DMS 273 (cell line): ENCODE measurements at regions not wholly inside any gene's neighbourhood (a gene's known extent, or its start where the extent isn't known, plus 50 kb on each side); places are given as distances from the start of the nearest gene placed in this dataset.

ENCODE experiments used
- DNase-seq: peaks from one replicate; lab custom pipeline; 2025; ENCODE audit not compliant: unreplicated experiment; lab: John Stamatoyannopoulos, UW

GRCh38 chr18:77716282-77716681 lies 466.6 kb downstream of the GALR1 start:
- DNase-seq = no peak

- no peak for DNase-seq
Observed at GRCh38 chr18:77733292-77733903, 483.8 kb downstream of the GALR1 start.

- DNase-seq = no peak
Observed at GRCh38 chr18:77736842-77737241, 487.2 kb downstream of the GALR1 start.

GRCh38 chr18:77737405-77737804 lies 487.8 kb downstream of the GALR1 start:
- DNase-seq = no peak

- peak; percentile 54 for DNase-seq
Observed at GRCh38 chr18:77749089-77749488, 499.4 kb downstream of the GALR1 start.

GRCh38 chr18:77750006-77750405 lies 500.4 kb downstream of the GALR1 start:
- DNase-seq = no peak

- DNase-seq = no peak
Observed at GRCh38 chr18:77754475-77755044, 504.9 kb downstream of the GALR1 start.

- DNase-seq = no peak
Observed at GRCh38 chr18:77755187-77755586, 505.5 kb downstream of the GALR1 start.

GRCh38 chr18:77761332-77761731 lies 511.7 kb downstream of the GALR1 start:
- DNase-seq = no peak

- no peak for DNase-seq
Observed at GRCh38 chr18:77762014-77762413, 512.4 kb downstream of the GALR1 start.

- no peak for DNase-seq
Observed at GRCh38 chr18:77762642-77763041, 513.0 kb downstream of the GALR1 start.

- no peak for DNase-seq
Observed at GRCh38 chr18:77763530-77764145, 514.0 kb downstream of the GALR1 start.

GRCh38 chr18:77765468-77765867 lies 515.8 kb downstream of the GALR1 start:
- DNase-seq = peak; percentile 60

GRCh38 chr18:77766421-77766820 lies 516.8 kb downstream of the GALR1 start:
- no peak for DNase-seq

- DNase-seq = no peak
Observed at GRCh38 chr18:77772177-77772576, 522.5 kb downstream of the GALR1 start.

- no peak for DNase-seq
Observed at GRCh38 chr18:77776104-77776503, 526.5 kb downstream of the GALR1 start.

- no peak for DNase-seq
Observed at GRCh38 chr18:77777163-77777562, 527.5 kb downstream of the GALR1 start.

- DNase-seq = no peak
Observed at GRCh38 chr18:77784759-77785379, 535.2 kb downstream of the GALR1 start.

GRCh38 chr18:77785415-77785975 lies 535.8 kb downstream of the GALR1 start:
- DNase-seq = no peak

GRCh38 chr18:77803024-77803423 lies 553.4 kb downstream of the GALR1 start:
- no peak for DNase-seq

GRCh38 chr18:77804382-77804781 lies 554.7 kb downstream of the GALR1 start:
- no peak for DNase-seq

- DNase-seq = no peak
Observed at GRCh38 chr18:77807650-77808049, 558.0 kb downstream of the GALR1 start.
